GM21447 (cell line): ENCODE measurements at regions not wholly inside any gene's neighbourhood (a gene's known extent, or its start where the extent isn't known, plus 50 kb on each side); places are given as distances from the start of the nearest gene placed in this dataset.

Experiments used
- ATAC-seq: cut with Tn5 transposase; IDR thresholded peaks from one replicate; pipeline ENCODE4 v1.9.1; 2021; ENCODE audit not compliant: unreplicated experiment

- ATAC-seq, result no peak
These were observed 77.7 kb upstream of the TAS2R1 start for GRCh38 chr5:9707732-9708462.

GRCh38 chr5:9699681-9700080 lies 69.5 kb upstream of the TAS2R1 start:
- ATAC-seq, result no peak

DNA sequence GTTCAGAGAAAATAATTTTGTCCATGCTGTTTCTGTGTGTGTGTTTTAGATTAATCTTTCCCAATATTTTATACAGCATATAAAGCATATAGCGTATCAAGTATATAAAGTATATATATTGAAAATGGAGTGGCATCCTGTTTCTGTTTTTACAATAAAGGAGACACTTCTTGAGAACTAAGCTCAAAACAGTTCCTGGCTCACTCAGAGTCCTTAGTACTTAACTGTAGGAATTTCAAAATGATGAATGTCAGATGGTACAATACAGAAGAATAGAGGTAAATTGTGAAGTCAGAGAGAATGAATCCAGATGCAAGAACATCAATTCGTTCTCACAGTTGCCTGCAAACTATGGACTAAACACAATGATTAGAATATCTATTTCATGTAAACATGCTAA lies 68.7 kb upstream of the TAS2R1 start:
- ATAC-seq, result no peak

GRCh38 chr5:9698125-9698826 lies 68.1 kb upstream of the TAS2R1 start:
- ATAC-seq, result no peak

- no peak for ATAC-seq
These were observed 62.4 kb upstream of the TAS2R1 start for GRCh38 chr5:9692576-9692975.

DNA sequence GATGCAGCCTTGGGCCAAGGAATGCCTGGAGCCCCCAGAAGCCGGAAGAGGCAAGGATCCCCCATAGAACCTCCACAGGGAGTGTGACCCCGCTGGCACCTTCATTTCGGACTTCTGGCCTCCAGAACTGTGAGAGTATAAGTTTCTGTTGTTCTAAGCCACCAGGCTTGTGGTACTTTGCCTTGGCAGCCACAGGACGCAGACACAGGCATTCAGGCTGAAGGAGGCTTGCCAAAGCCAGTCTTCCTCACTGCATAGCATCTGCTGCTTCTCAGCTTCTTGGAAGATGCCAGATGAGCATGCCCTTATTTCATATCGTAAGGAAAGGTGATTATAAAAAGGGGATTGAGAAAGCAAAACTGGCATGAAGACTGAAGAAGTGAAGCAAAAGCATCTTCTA lies 61.1 kb upstream of the TAS2R1 start:
- no peak for ATAC-seq

DNA sequence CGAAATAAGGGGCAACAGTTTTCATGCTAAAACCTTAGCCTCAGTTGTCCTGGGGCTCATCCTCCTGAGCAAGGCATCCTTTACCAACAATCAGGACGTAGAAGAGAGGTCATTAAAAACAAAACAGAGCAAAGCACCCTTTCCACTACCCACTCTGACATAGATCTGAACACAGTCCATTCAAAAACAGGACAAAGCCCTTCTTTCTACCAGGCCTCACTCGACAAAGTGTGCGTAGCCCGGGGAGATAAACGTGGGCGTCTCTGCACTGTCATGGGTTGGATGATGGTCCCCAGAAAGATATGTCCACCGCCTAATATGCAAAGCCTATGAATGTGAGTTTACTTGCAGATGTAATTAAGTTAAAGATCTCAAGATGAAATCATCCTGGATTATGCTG lies 60.6 kb upstream of the TAS2R1 start:
- ATAC-seq, result no peak

- no peak for ATAC-seq
These were observed 56.1 kb upstream of the TAS2R1 start for GRCh38 chr5:9686216-9686615.

DNA sequence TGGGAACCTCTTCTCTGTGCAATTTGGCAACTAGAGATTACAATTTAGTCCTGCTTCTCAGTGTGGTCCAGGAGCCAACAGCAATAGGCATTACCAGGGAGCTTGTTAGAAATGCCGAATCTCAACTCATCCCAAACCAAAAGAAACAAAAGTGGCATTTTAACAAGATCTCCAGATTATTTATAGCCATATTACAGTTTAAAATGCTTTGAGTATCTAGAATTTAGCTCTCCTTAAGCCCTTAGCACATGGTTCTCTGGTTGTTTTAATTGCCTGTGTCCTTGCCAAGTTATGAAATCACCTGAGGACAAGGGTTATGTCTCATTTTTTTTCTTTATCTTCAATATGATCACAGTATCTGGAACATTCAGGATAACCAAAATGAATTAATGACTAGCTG lies 51.6 kb upstream of the TAS2R1 start:
- ATAC-seq, result no peak
